Epithelial cell of proximal tubule (primary cell): ENCODE measurements at regions not wholly inside any gene's neighbourhood (a gene's known extent, or its start where the extent isn't known, plus 50 kb on each side); places are given as distances from the start of the nearest gene placed in this dataset.

Source experiments
- DNase-seq: peaks from one replicate; pipeline ENCODE4 v3.0.0-alpha.2; 2011; ENCODE audit warnings: low read depth
- H3K4me3 ChIP-seq: 2 replicates; pipeline ENCODE4 v1.5.1; 2011; ENCODE audit warnings: low read depth, mild to moderate bottlenecking, low read length
- CTCF ChIP-seq: conservative IDR thresholded peaks from 2 replicates; pipeline ENCODE4 v1.5.1; 2012; ENCODE audit warnings: low read depth, mild to moderate bottlenecking, low read length

- no peak for TF ChIP-seq CTCF
- DNase-seq, result no peak
- H3K4me3 ChIP-seq, result no peak overlapping the region
Observed at GRCh38 chr7:91366091-91366490, 101.9 kb downstream of the FZD1 start.

- no peak for DNase-seq
- TF ChIP-seq CTCF, result no peak
- no peak overlapping the region for H3K4me3 ChIP-seq
Observed at GRCh38 chr7:91367812-91368578, 103.8 kb downstream of the FZD1 start.

GRCh38 chr7:91372323-91372722 lies 108.1 kb downstream of the FZD1 start:
- H3K4me3 ChIP-seq, result no peak overlapping the region
- no peak for DNase-seq
- no peak for TF ChIP-seq CTCF

- DNase-seq, result no peak
- no peak overlapping the region for H3K4me3 ChIP-seq
- TF ChIP-seq CTCF, result no peak
Observed at GRCh38 chr7:91373111-91373800, 109.0 kb downstream of the FZD1 start.

- no peak for DNase-seq
- H3K4me3 ChIP-seq, result no peak overlapping the region
- no peak for TF ChIP-seq CTCF
Observed at GRCh38 chr7:91374321-91374989, 110.2 kb downstream of the FZD1 start.

- no peak for DNase-seq
Observed at GRCh38 chr7:91375378-91375777, 111.1 kb downstream of the FZD1 start.

More at GRCh38 chr7:91375378-91375777, 111.1 kb downstream of the FZD1 start:
- TF ChIP-seq CTCF, result no peak
- no peak overlapping the region for H3K4me3 ChIP-seq
